HG02884 (cell line): ENCODE measurements at regions not wholly inside any gene's neighbourhood (a gene's known extent, or its start where the extent isn't known, plus 50 kb on each side); places are given as distances from the start of the nearest gene placed in this dataset.
"Not testable (repeated sequence)": the region's sequence is repeated elsewhere in the genome, so short reads cannot be mapped to it uniquely, and the experiment has no call there.

Experiments
- ATAC-seq: cut with Tn5 transposase; IDR thresholded peaks from one replicate; pipeline ENCODE4 v1.9.1; 2021; ENCODE audit warnings: mild to moderate bottlenecking, moderate library complexity; ENCODE audit not compliant: unreplicated experiment

DNA sequence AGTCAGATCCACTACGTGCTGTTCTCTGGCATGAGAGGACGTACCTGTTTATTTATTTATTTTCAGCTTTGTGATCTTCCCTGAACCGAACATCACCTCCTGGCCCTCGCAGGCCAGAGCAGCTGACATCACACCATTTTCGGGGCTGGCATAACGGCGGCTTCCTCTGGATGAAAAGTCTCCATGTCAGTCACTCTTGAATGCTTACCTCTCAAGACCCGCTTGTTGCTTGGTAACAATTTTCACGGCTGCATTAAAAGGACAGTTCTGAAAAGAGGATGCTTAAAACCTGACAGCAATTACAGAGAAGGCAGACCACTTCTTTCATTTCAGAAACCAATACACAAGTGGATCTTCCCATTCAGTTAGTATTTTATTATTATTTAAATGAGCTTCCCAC lies 159.8 kb upstream of the CDH4 start:
- ATAC-seq = no peak

GRCh38 chr20:61094581-61094980 lies 157.5 kb upstream of the CDH4 start:
- no peak for ATAC-seq

DNA sequence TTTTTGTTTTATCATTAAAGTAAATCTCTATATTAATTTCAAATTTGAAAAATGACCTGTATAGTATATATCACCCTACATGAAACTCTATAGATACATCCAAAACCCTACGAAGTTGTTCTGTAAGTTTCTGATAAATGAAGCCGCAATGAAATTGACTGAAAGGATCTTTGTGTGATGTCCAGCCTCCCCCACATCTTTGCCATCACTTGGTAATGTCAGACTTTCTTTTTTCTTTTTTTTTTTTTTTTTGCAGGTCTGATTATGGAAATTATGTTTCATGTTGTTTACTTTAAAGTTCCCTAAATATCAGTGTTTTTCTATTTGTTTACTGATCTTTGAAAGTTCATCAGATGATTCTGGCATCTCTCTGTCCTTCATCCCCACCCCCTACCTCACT lies 155.6 kb upstream of the CDH4 start:
- ATAC-seq = no peak

GRCh38 chr20:61099806-61100205 lies 152.3 kb upstream of the CDH4 start:
- no peak for ATAC-seq

DNA sequence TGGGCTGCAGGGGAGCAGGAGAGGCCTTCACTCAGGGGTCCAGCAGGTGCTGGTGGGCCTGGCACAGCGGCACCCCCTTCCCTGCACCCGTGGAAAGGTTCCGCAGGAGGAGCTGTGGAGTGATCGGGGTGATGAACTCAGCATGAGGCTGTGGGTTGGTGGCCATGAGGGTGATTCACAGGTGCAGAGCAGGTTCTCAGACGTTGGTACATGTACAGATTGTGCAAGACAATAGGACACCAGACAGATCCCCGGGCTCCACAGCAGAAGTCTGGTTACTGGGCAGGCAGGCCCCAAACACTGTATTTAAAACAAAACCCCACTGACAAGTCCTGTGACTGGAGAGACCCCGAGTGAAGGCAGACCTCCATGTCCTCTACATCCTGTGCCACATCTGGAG lies 151.6 kb upstream of the CDH4 start:
- no peak for ATAC-seq

DNA sequence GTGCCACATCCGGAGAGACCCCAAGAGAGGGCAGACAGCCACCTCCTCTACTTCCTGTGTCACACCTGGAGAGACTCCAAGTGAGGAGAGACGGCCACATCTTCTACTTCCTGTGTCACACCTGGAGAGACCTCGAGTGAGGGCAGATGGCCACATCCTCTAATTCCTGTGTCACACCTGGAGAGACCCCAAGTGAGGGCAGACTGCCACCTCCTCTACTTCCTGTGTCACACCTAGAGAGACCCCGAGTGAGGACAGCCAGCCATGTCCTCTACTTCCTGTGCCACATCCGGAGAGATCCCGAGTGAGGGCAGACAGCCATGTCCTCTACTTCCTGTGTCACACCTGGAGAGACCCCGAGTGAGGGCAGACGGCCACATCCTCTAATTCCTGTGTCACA lies 150.7 kb upstream of the CDH4 start:
- not testable (repeated sequence) for ATAC-seq

GRCh38 chr20:61104232-61104631 lies 147.8 kb upstream of the CDH4 start:
- ATAC-seq = no peak

DNA sequence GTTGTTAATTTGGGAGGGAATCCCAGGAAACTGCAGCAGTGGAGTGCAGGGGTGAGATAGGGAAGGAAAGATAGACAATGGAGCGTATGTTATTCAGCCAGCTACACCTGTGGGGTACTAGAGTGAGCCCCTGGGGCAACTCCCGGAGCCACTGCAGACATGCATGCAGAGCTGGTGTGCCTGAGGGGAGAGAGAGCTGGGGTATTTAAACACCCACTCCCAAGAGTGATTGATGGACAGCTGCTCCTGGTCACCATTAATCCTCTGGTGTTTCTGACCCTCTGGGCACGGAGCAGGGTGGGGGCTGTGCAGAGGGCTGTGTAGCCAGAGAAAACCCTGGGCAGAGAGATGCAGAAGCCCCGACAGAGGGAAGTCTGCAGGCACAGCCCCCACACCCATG lies 146.7 kb upstream of the CDH4 start:
- ATAC-seq = no peak

GRCh38 chr20:61106438-61106837 lies 145.6 kb upstream of the CDH4 start:
- ATAC-seq = no peak

DNA sequence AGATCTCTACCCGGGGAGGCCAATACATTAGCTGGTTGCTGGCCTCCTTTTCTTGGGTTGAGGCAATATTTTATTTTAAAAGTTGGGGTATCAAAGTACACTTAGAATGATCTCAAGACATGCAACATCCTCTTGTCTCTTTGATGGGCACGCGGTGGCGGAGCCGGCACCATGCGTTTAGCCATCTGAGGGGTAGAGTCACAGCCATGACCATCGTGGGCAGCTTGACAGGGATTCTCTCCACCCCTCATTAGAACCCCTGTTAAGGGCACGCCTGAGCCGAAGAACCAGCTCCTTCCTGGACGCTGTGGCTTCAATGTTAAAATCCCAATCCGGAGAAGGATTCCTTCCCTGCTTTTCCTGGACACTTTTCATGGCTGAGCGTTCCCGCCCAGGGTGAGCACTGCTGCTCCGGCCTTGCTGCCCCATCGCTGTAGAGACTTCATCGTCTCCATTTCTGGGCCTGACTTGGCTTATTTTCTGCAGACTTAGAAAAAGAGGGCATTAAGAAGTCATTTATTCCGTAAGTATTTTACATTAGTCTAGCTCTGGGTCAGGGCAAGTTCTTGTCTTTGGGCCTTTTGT lies 142.7 kb upstream of the CDH4 start:
- no peak for ATAC-seq

GRCh38 chr20:61112515-61112914 lies 139.5 kb upstream of the CDH4 start:
- ATAC-seq = no peak

DNA sequence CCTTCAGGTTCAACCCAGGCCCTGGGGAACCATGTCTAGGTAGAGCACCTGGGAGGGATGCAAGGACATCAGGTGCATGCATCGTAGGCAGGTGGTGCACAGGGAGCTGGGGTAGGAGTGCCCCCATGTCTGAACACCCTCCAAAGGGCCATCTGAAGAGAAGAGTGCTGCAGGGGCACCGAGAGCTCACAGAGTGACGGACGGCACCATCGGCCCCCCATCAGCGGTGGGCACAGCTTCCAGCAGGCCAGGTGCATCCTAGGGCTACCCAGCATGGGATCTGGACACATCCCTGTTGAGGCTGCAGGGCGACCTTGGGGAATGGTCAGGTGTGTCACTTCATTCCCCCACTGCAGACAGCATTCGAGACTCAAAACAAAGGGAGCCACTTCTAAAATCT lies 138.3 kb upstream of the CDH4 start:
- no peak for ATAC-seq

DNA sequence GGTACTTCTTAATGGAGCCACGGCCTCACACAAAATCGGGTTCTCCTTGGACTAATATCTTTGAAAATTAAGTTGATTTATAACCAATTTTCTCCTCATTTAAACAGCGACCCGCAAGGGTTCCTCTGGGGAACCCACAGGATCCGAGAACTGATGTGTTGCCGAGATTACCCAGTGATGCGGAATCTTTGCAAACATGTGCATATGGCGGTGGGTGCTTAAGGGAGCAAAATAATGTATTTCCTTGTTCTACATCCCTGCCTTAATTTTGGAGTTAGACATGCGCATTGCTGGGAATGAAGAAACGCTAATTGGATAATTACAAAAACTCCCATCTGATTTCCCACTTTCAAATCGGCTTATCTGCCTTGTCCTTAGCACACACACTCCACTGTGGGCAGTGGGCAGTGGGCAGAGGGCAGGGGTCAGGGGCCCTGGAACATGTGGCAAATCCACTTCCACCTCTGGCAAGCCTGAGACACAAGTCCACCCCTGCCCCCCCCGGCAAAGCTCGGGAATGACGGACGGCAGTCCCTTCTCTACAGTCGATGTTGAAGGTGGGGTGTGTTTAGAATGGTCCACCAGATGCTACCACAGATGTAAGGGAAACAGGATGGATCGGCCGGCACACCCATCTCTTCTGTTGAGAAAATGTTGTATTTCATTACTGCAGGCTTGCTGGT lies 137.4 kb upstream of the CDH4 start:
- ATAC-seq = no peak

DNA sequence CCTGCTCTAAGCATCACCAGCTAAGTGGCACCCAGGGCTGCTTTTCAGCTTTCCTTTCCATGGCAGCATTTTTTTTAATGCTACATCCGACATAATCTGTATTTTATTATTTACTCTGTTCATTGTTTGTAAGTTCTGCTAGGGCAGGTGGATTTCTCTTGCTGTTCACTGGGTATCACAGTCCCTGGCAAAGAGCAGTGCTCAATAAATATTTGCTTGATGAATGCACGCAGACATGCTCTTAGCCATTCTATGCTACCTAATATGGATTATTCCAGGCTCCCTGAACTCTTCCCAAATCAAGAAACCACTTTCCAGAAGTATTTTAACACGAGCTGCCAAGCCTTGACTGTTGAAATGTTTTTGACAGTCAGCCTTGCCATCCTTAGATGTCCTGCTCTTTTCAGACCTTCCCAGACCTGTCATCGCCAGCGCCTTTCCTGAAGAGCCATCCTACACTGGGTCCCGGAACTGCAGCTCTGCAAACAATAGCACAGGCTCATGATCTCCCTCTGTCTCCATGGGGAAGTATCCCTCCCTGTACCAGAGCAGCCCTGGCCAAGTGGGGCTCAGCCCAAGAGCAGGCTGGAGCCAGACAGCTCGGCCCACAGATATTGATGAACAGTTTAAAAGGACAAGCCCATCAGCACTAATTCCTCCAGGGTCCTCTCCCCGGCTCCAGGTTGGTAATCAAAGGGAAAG lies 136.5 kb upstream of the CDH4 start:
- ATAC-seq = no peak

DNA sequence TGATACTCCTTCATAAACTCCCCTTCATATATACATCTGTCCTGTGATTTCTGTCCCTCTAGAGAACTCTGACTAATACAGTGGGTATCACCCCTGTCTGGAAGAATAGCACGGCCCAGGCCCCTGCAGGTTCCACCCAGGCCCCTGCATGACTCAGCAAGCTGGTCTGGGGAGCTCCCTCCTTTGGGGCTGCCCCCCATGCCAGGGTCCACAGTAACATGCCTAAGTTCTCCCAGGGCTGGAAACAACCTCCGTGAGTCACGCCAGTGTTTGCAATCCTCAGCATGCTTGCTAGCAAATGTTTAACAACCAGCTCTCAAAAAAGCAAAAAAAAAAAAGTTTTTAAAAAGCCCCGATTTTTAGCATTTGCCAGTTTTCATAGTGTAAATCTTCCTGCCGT lies 134.3 kb upstream of the CDH4 start:
- no peak for ATAC-seq

GRCh38 chr20:61118429-61119224 lies 133.4 kb upstream of the CDH4 start:
- no peak for ATAC-seq

DNA sequence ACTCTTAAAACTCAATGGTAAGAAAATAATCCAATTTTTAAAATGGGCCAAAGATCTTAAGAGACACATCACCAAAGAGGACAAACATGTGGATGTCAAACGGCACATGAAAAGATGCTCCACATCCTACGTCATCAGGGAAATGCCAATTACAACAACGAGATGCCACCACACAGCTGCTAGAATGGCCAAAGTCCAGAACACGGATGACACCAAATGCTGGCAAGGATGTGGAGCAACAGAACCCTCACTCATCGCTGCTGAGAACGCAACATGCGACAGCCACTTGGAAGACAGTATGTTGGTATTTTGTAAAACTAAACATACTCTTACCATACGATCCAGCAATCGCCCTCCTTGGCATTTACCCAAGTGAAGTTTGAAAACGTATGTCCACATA lies 132.8 kb upstream of the CDH4 start:
- ATAC-seq = no peak

DNA sequence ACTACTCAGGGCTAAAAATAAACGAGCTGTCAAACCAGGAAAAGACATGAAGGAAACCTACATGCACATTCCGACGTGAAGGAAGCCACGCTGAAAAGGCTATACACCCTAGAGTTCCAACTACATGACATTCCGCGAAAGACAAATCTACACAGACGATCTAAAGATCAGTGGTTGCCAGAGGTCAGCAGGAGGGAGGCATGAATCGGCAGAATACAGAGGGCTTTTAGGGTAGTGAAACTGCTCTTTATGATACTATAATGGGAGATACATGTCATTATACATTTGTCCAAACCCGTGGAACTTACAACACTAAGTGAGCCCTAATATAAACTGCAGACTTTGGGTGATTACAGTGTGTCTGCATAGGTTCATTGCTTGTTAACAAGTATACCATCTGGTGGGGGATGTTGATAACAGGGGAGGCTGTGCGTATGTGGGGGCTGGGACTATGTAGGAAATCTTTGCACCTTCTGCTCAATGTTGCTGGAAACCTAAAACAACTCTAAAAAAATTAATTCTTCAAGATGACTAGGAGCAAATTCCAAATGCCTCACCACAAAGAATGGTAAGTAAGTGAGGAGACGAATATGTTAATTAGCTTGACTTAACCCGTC lies 132.2 kb upstream of the CDH4 start:
- ATAC-seq = no peak

GRCh38 chr20:61120595-61121515 lies 131.2 kb upstream of the CDH4 start:
- no peak for ATAC-seq

GRCh38 chr20:61121661-61122060 lies 130.4 kb upstream of the CDH4 start:
- ATAC-seq = no peak
